Panc1 (cell line): ENCODE measurements at regions not wholly inside any gene's neighbourhood (a gene's known extent, or its start where the extent isn't known, plus 50 kb on each side); places are given as distances from the start of the nearest gene placed in this dataset.

Source experiments
- ATAC-seq: fragments of 200-7000 bp; cut with Tn5 transposase; 2 replicates; pipeline ENCODE4 v1.9.1; 2020; ENCODE audit warnings: mild to moderate bottlenecking, moderate library complexity
- BruUV-seq: library from RNA; stranded (reverse); fragments of 400-500 nt; replicated peaks from 2 replicates; lab custom pipeline; 2021; lab: Mats Ljungman, UMichigan
- CTCF ChIA-PET: fragments of 300-600 bp; sonication (Branson Sonifier 250); formaldehyde crosslinking; loops from one replicate; lab custom pipeline; 2022; ENCODE audit warnings: antibody characterized with exemption; lab: Charles Lee
- POLR2A ChIA-PET: fragments of 300-600 bp; sonication (Branson Sonifier 250); formaldehyde crosslinking; loops from one replicate; lab custom pipeline; 2022; ENCODE audit warnings: antibody characterized with exemption; lab: Charles Lee
- DNase-seq: peaks from one replicate; pipeline ENCODE4 v3.0.0-alpha.2; 2010; ENCODE audit warnings: low read depth, low spot score
- H3K27ac ChIP-seq: 2 replicates; pipeline ENCODE4 v1.5.1; 2011; ENCODE audit warnings: mild to moderate bottlenecking, low read length, inconsistent platforms
- H3K27me3 ChIP-seq: fragments of 200-500 bp; sonication (Bioruptor generic); 2 replicates; pipeline ENCODE4 v1.6.0; 2014; ENCODE audit warnings: low read length, inconsistent platforms; ENCODE audit not compliant: control insufficient read depth, insufficient read depth
- H3K36me3 ChIP-seq: fragments of 200-500 bp; sonication (Bioruptor generic); 2 replicates; pipeline ENCODE4 v1.5.1; 2014; ENCODE audit warnings: inconsistent platforms, mild to moderate bottlenecking, low read length, moderate library complexity; ENCODE audit not compliant: control insufficient read depth, insufficient read depth
- H3K4me1 ChIP-seq: 2 replicates; pipeline ENCODE4 v1.5.1; 2011; ENCODE audit warnings: inconsistent platforms, mild to moderate bottlenecking, low read length, moderate library complexity; ENCODE audit not compliant: control insufficient read depth, insufficient read depth
- H3K4me3 ChIP-seq, 2 experiments: 2 replicates each; pipeline ENCODE4 v1.5.1; 2011 to 2012; ENCODE audit warnings: low read depth in 2 of 2, low read length in 2 of 2, mild to moderate bottlenecking in 2 of 2, inconsistent platforms in 1 of 2, moderate library complexity in 1 of 2
- H3K9me3 ChIP-seq: fragments of 200-500 bp; sonication (Bioruptor generic); 2 replicates; pipeline ENCODE4 v1.5.1; 2014; ENCODE audit warnings: low read depth, mild to moderate bottlenecking, inconsistent platforms, low read length, moderate library complexity; ENCODE audit not compliant: control insufficient read depth, insufficient read depth
- POLR2AphosphoS5 ChIP-seq: IDR thresholded peaks from 2 replicates; pipeline ENCODE4 v1.6.1; 2012; ENCODE audit warnings: mild to moderate bottlenecking, low read depth, low read length, moderate library complexity
- SIN3A ChIP-seq: IDR thresholded peaks from 2 replicates; pipeline ENCODE4 v1.6.1; 2012; ENCODE audit warnings: low read depth, mild to moderate bottlenecking, low read length, moderate library complexity, borderline replicate concordance; ENCODE audit not compliant: insufficient read depth
- TCF7L2 ChIP-seq: IDR thresholded peaks from 2 replicates; pipeline ENCODE4 v1.6.1; 2011; ENCODE audit warnings: mild to moderate bottlenecking, low read depth, low read length, inconsistent platforms
- in situ Hi-C: cut with HindIII; loops from 2 replicates; pipeline ENCODE4 v1.10.0; 2016; ENCODE audit warnings: low sequenced_read_pairs, low pct_unique_long_range_greater_than_20kb
- intact Hi-C: fragments of 100-400 bp; cut with micrococcal nuclease; formaldehyde crosslinking; loops from one replicate; pipeline ENCODE4 v1.10.0; 2022; ENCODE audit not compliant: unreplicated experiment
- TF ChIP-seq, protein P1 (sequence below): fragments of 450-650 bp; IDR thresholded peaks from 2 replicates; pipeline ENCODE4 v1.5.1; 2017; ENCODE audit warnings: mild to moderate bottlenecking
- TF ChIP-seq, protein P2 (sequence below), 2 experiments: IDR thresholded peaks; 2 replicates each; pipeline ENCODE4 v1.6.1; 2011 to 2012; ENCODE audit warnings: low read depth in 2 of 2, control low read depth in 1 of 2, low read length in 1 of 2, mild to moderate bottlenecking in 1 of 2, moderate library complexity in 1 of 2; ENCODE audit not compliant: insufficient read depth in 1 of 2

DNA sequence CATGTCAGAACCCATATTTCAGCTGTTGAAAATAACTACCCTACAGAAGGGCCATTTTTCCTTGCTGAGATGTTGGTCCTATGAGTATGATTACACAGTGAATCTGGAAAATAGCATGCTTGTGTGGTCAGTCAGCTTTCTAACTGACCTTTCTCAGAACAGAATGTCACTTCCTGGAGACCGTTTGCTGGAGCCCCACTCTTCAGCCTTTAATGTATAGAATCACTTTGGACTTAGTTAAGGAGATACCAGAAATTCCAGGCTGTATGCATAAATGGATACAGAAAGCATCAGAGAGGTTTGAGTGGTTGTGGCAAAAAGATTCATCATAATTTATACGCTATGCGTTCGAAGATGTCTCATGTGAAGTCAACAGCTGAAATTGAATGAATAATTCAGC lies 488.1 kb downstream of the EBF1 start:
- intact Hi-C loops = no loop called here
- Histone ChIP-seq H3K27ac (no peak overlapping the region), H3K9me3 (no peaks in the 10 kb centered on the region), H3K4me3 (no peak overlapping the region), H3K27me3 (no peaks in the 10 kb centered on the region), H3K36me3 (no peaks in the 10 kb centered on the region), H3K4me1 (no peaks in the 10 kb centered on the region)
- no TSS peak for BruUV-seq
- in situ Hi-C loops = no loop called here
- ATAC-seq (no peak), DNase-seq (no peak)
- TF ChIP-seq, protein P1, sequence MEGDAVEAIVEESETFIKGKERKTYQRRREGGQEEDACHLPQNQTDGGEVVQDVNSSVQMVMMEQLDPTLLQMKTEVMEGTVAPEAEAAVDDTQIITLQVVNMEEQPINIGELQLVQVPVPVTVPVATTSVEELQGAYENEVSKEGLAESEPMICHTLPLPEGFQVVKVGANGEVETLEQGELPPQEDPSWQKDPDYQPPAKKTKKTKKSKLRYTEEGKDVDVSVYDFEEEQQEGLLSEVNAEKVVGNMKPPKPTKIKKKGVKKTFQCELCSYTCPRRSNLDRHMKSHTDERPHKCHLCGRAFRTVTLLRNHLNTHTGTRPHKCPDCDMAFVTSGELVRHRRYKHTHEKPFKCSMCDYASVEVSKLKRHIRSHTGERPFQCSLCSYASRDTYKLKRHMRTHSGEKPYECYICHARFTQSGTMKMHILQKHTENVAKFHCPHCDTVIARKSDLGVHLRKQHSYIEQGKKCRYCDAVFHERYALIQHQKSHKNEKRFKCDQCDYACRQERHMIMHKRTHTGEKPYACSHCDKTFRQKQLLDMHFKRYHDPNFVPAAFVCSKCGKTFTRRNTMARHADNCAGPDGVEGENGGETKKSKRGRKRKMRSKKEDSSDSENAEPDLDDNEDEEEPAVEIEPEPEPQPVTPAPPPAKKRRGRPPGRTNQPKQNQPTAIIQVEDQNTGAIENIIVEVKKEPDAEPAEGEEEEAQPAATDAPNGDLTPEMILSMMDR = no peak
- no peak for TF ChIP-seq SIN3A
- TF ChIP-seq TCF7L2 = no peak
- no peak for TF ChIP-seq POLR2AphosphoS5
- TF ChIP-seq, protein P2, sequence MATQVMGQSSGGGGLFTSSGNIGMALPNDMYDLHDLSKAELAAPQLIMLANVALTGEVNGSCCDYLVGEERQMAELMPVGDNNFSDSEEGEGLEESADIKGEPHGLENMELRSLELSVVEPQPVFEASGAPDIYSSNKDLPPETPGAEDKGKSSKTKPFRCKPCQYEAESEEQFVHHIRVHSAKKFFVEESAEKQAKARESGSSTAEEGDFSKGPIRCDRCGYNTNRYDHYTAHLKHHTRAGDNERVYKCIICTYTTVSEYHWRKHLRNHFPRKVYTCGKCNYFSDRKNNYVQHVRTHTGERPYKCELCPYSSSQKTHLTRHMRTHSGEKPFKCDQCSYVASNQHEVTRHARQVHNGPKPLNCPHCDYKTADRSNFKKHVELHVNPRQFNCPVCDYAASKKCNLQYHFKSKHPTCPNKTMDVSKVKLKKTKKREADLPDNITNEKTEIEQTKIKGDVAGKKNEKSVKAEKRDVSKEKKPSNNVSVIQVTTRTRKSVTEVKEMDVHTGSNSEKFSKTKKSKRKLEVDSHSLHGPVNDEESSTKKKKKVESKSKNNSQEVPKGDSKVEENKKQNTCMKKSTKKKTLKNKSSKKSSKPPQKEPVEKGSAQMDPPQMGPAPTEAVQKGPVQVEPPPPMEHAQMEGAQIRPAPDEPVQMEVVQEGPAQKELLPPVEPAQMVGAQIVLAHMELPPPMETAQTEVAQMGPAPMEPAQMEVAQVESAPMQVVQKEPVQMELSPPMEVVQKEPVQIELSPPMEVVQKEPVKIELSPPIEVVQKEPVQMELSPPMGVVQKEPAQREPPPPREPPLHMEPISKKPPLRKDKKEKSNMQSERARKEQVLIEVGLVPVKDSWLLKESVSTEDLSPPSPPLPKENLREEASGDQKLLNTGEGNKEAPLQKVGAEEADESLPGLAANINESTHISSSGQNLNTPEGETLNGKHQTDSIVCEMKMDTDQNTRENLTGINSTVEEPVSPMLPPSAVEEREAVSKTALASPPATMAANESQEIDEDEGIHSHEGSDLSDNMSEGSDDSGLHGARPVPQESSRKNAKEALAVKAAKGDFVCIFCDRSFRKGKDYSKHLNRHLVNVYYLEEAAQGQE (IDR thresholded peaks at IDR 0.05; ENCODE audit: insufficient read depth in 1 of 2, low read depth in 2 of 2, low read length in 1 of 2) = no peak
- POLR2A ChIA-PET = no interaction called here
- CTCF ChIA-PET = no interaction called here

DNA sequence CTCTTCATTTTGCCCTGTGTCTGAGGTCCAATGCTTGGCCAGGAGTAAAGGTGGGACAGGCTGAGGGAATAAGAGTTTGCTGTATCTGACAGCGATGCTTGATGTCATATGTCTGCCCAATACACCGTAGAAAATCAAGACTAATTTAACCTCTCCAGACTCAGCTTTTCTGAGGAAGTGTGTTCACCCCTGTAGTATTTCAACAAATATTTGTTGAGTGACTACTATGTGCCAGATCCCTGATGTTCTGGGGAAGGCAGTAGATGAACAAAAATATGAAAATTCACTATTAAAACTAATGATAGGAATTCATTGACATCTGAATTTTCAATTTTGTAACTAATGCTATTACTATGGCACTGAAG lies 489.7 kb downstream of the EBF1 start:
- H3K9me3 ChIP-seq = no peaks in the 10 kb centered on the region
- no peaks in the 10 kb centered on the region for H3K27me3 ChIP-seq
- no peaks in the 10 kb centered on the region for H3K4me1 ChIP-seq
- DNase-seq (no peak), ATAC-seq (no peak)
- no TSS peak for BruUV-seq
- in situ Hi-C loops = no loop called here
- H3K36me3 ChIP-seq = no peaks in the 10 kb centered on the region
- intact Hi-C loops = no loop called here
- H3K4me3 ChIP-seq = no peak overlapping the region
- TF ChIP-seq TCF7L2 (no peak), SIN3A (no peak), POLR2AphosphoS5 (no peak)
- TF ChIP-seq, protein P2 (IDR thresholded peaks at IDR 0.05; ENCODE audit: insufficient read depth in 1 of 2, low read depth in 2 of 2, low read length in 1 of 2) = no peak
- TF ChIP-seq, protein P1 = no peak
- ChIA-PET POLR2A (no interaction called here), CTCF (no interaction called here)
- H3K27ac ChIP-seq = no peak overlapping the region
